ENCODE measurements at regions not wholly inside any gene's neighbourhood (a gene's known extent, or its start where the extent isn't known, plus 50 kb on each side); places are given as distances from the start of the nearest gene placed in this dataset.

DNA sequence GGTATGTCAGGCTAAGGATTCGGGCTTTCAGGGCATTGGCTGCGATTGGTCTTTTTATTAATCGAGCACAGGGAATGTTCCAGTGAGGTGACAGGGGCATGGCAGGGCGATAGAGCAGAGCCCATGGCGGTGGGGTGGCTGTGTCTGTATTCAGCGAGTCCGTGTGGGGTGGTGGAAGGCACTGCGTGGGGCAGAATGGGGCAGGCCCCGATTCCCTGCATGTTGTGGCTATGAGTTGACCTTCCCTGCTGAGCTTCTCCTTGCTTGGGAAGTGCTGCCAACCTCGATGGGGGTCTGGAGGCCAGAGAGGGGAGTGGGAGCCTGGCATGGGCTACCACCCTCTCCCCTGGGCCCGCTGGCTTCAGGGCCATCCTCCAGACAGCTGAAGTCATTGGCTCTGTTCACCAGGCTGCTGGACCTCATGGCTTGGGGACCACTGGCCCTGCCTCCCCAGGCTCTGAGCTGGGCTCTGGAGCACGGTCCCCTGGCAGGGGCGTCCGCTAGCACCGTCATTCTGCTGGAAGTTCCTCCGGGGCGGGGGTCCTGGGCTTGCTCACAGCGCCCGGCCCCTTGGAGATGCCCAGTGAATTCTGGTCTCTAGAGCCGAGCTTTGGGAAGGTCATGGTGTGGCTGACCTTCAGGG, 92.1 kb downstream of the NPIPB11 start:
- FAIRE-seq (no peak), DNase-seq (ENCODE audit: extremely low read depth in 1 of 4, low spot score in 3 of 4) (no peak)
- TF ChIP-seq SETDB1 (IDR thresholded peaks at IDR 0.05; ENCODE audit: low read length) (no peak), ZNF57 (CRISPR knock-in tag; IDR thresholded peaks at IDR 0.05) (no peak), ZNF263 (CRISPR knock-in tag; IDR thresholded peaks at IDR 0.05; ENCODE audit: borderline replicate concordance) (no peak), RFX5 (IDR thresholded peaks at IDR 0.05; ENCODE audit: low read depth, low read length) (no peak), BRD9 (IDR thresholded peaks at IDR 0.05; ENCODE audit: low read depth, partially characterized antibody) (no peak), TAF15 (IDR thresholded peaks at IDR 0.05; ENCODE audit: low read depth, low read length) (no peak)
- TF ChIP-seq, protein P1, sequence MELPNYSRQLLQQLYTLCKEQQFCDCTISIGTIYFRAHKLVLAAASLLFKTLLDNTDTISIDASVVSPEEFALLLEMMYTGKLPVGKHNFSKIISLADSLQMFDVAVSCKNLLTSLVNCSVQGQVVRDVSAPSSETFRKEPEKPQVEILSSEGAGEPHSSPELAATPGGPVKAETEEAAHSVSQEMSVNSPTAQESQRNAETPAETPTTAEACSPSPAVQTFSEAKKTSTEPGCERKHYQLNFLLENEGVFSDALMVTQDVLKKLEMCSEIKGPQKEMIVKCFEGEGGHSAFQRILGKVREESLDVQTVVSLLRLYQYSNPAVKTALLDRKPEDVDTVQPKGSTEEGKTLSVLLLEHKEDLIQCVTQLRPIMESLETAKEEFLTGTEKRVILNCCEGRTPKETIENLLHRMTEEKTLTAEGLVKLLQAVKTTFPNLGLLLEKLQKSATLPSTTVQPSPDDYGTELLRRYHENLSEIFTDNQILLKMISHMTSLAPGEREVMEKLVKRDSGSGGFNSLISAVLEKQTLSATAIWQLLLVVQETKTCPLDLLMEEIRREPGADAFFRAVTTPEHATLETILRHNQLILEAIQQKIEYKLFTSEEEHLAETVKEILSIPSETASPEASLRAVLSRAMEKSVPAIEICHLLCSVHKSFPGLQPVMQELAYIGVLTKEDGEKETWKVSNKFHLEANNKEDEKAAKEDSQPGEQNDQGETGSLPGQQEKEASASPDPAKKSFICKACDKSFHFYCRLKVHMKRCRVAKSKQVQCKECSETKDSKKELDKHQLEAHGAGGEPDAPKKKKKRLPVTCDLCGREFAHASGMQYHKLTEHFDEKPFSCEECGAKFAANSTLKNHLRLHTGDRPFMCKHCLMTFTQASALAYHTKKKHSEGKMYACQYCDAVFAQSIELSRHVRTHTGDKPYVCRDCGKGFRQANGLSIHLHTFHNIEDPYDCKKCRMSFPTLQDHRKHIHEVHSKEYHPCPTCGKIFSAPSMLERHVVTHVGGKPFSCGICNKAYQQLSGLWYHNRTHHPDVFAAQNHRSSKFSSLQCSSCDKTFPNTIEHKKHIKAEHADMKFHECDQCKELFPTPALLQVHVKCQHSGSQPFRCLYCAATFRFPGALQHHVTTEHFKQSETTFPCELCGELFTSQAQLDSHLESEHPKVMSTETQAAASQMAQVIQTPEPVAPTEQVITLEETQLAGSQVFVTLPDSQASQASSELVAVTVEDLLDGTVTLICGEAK (IDR thresholded peaks at IDR 0.05), result no peak
- TF ChIP-seq, protein P1 (CRISPR knock-in tag; IDR thresholded peaks at IDR 0.05), result no peak
- TF ChIP-seq, protein P2, sequence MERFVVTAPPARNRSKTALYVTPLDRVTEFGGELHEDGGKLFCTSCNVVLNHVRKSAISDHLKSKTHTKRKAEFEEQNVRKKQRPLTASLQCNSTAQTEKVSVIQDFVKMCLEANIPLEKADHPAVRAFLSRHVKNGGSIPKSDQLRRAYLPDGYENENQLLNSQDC (CRISPR knock-in tag; IDR thresholded peaks at IDR 0.05), result no peak
- TF ChIP-seq, protein P3, sequence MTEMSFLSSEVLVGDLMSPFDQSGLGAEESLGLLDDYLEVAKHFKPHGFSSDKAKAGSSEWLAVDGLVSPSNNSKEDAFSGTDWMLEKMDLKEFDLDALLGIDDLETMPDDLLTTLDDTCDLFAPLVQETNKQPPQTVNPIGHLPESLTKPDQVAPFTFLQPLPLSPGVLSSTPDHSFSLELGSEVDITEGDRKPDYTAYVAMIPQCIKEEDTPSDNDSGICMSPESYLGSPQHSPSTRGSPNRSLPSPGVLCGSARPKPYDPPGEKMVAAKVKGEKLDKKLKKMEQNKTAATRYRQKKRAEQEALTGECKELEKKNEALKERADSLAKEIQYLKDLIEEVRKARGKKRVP (CRISPR knock-in tag; IDR thresholded peaks at IDR 0.05), result no peak

More for the DNA sequence above, 92.1 kb downstream of the NPIPB11 start:
- Histone ChIP-seq H4K20me1 (replicated peaks; ENCODE audit: control insufficient read depth, insufficient read depth, low read length) (no peaks in the 10 kb centered on the region; the same call in 1 of the 2 replicates), H3K9me1 (ENCODE audit: control insufficient read depth, insufficient read depth, low read length) (no peaks in the 10 kb centered on the region), H3K27ac (ENCODE audit: extremely low read depth, low read depth, low read length) (no peak overlapping the region), H3K9ac (ENCODE audit: insufficient read depth in 1 of 2, low read depth in 2 of 2, low read length in 2 of 2) (no peak overlapping the region), H3K79me2 (ENCODE audit: control insufficient read depth, insufficient read depth, low read length) (no peaks in the 10 kb centered on the region), H3K27me3 (ENCODE audit: control insufficient read depth in 2 of 2, insufficient read depth in 2 of 2, low read length in 2 of 2) (peaks cover 3 to 44% of the 10 kb centered on the region in 2 experiments; a peak in 4 of 5 replicates), H3K4me2 (ENCODE audit: insufficient read depth, low read length) (no peak overlapping the region), H3K4me3 (no peak overlapping the region), H2AFZ (ENCODE audit: low read depth, low read length) (no peak overlapping the region), H3K36me3 (ENCODE audit: control insufficient read depth, insufficient read depth, low read length) (no peaks in the 10 kb centered on the region), H3K4me1 (replicated peaks in 1 of 2; ENCODE audit: control insufficient read depth in 2 of 2, insufficient read depth in 2 of 2, low read length in 2 of 2) (peaks cover 0 to 21% of the 10 kb centered on the region in 2 experiments; a peak in 2 of 5 replicates), H3K9me3 (replicated peaks; ENCODE audit: control insufficient read depth, insufficient read depth, low read depth, low read length) (no peaks in the 10 kb centered on the region)
- ChIA-PET POLR2A (interaction anchor here (1.0 kb wide), 1 partner anchor 28 kb away, joined by 3 read pairs; no protein-coding TSS in a partner anchor), CTCF (ENCODE audit: low intra/inter-chr PET ratio) (no interaction called here)
- WGBS (ENCODE audit: insufficient coverage, low coverage, missing lambda C conversion rate), result 42% methylated on average over 14 of the region's 20 CpGs
- no peak for ATAC-seq
- in situ Hi-C loops (cut with MboI), result no loop called here
- intact Hi-C loops (cut with micrococcal nuclease), result no loop called here
- BruUV-seq (replicated peaks), result no TSS peak

All from K562 (cell line).